ENCODE measurements at regions not wholly inside any gene's neighbourhood (a gene's known extent, or its start where the extent isn't known, plus 50 kb on each side); places are given as distances from the start of the nearest gene placed in this dataset.
"Not testable (repeated sequence)": the region's sequence is repeated elsewhere in the genome, so short reads cannot be mapped to it uniquely, and the experiment has no call there.

- DNase-seq: not testable (repeated sequence)
These were observed 210.3 kb upstream of the FRG2C start for GRCh38 chr3:75453839-75454238.

GRCh38 chr3:75474530-75474929, 189.6 kb upstream of the FRG2C start:
- not testable (repeated sequence) for DNase-seq

GRCh38 chr3:75496600-75496999, 167.5 kb upstream of the FRG2C start:
- DNase-seq: not testable (repeated sequence)

- not testable (repeated sequence) for DNase-seq
These were observed 163.8 kb upstream of the FRG2C start for GRCh38 chr3:75500357-75500756.

- not testable (repeated sequence) for DNase-seq
These were observed 162.0 kb upstream of the FRG2C start for GRCh38 chr3:75502171-75502570.

GRCh38 chr3:75502769-75503756, 161.1 kb upstream of the FRG2C start:
- not testable (repeated sequence) for DNase-seq

GRCh38 chr3:75506603-75507002, 157.5 kb upstream of the FRG2C start:
- DNase-seq: no peak

GRCh38 chr3:75507956-75508355, 156.2 kb upstream of the FRG2C start:
- not testable (repeated sequence) for DNase-seq

GRCh38 chr3:75527657-75528056, 136.5 kb upstream of the FRG2C start:
- DNase-seq: not testable (repeated sequence)

GRCh38 chr3:75552095-75552494, 112.0 kb upstream of the FRG2C start:
- peak; percentile 39 for DNase-seq

GRCh38 chr3:75564427-75564826, 99.7 kb upstream of the FRG2C start:
- not testable (repeated sequence) for DNase-seq

- not testable (repeated sequence) for DNase-seq
These were observed 91.8 kb upstream of the FRG2C start for GRCh38 chr3:75572303-75572702.

- DNase-seq: not testable (repeated sequence)
These were observed 85.0 kb upstream of the FRG2C start for GRCh38 chr3:75579091-75579490.

- not testable (repeated sequence) for DNase-seq
These were observed 84.6 kb upstream of the FRG2C start for GRCh38 chr3:75579536-75579935.

GRCh38 chr3:75579981-75580782, 83.9 kb upstream of the FRG2C start:
- peak; percentile 63 for DNase-seq

GRCh38 chr3:75582536-75582935, 81.6 kb upstream of the FRG2C start:
- not testable (repeated sequence) for DNase-seq

GRCh38 chr3:75583116-75583515, 81.0 kb upstream of the FRG2C start:
- DNase-seq: not testable (repeated sequence)

- DNase-seq: not testable (repeated sequence)
These were observed 76.4 kb upstream of the FRG2C start for GRCh38 chr3:75587695-75588094.

GRCh38 chr3:75590382-75590781, 73.7 kb upstream of the FRG2C start:
- DNase-seq: not testable (repeated sequence)

- peak; percentile 51 for DNase-seq
These were observed 59.7 kb upstream of the FRG2C start for GRCh38 chr3:75604286-75604934.

GRCh38 chr3:75607996-75608395, 56.1 kb upstream of the FRG2C start:
- DNase-seq: not testable (repeated sequence)

GRCh38 chr3:75609598-75609997, 54.5 kb upstream of the FRG2C start:
- not testable (repeated sequence) for DNase-seq

GRCh38 chr3:75610773-75611172, 53.4 kb upstream of the FRG2C start:
- DNase-seq: no peak

Data from activated CD4-positive, alpha-beta T cell treated with anti-CD3 and anti-CD28 coated beads for 48 hours (primary cell).